Thyroid gland (tissue), 4 donors: ENCODE measurements at regions not wholly inside any gene's neighbourhood (a gene's known extent, or its start where the extent isn't known, plus 50 kb on each side); places are given as distances from the start of the nearest gene placed in this dataset.

Source experiments
- CTCF ChIP-seq, 6 experiments: fragments of 200-600 bp in 3 of 6; fragments of 450-650 bp in 3 of 6; sonication (generic) in 3 of 6; IDR thresholded peaks; one replicate each; pipeline ENCODE4 v1.5.1; 2016 to 2019; ENCODE audit warnings: antibody characterized with exemption in 6 of 6, mild to moderate bottlenecking in 2 of 6, inconsistent platforms in 1 of 6, moderate library complexity in 1 of 6
- POLR2A ChIP-seq, 2 donors: fragments of 450-650 bp; IDR thresholded peaks; one replicate each; pipeline ENCODE4 v1.6.1; 2017; ENCODE audit warnings: antibody characterized with exemption in 2 of 2, mild to moderate bottlenecking in 2 of 2, moderate library complexity in 1 of 2

- TF ChIP-seq CTCF (IDR thresholded peaks at IDR 0.05) = no peak
- TF ChIP-seq POLR2A (IDR thresholded peaks at IDR 0.05) = no peak
These were observed 73.3 kb upstream of the WASF3 start for GRCh38 chr13:26484196-26484595.
